HCT116 (cell line): ENCODE measurements at regions not wholly inside any gene's neighbourhood (a gene's known extent, or its start where the extent isn't known, plus 50 kb on each side); places are given as distances from the start of the nearest gene placed in this dataset.

Experiments used
- CTCF ChIP-seq, 3 experiments: fragments of 200-600 bp in 1 of 3; sonication (generic) in 1 of 3; IDR thresholded peaks in 2 of 3; conservative IDR thresholded peaks in 1 of 3; 2 replicates each; pipeline ENCODE4 v1.5.1; 2012 to 2017; ENCODE audit warnings: low read depth in 2 of 3, low read length in 2 of 3, antibody characterized with exemption in 1 of 3, borderline replicate concordance in 1 of 3, control low read depth in 1 of 3, mild to moderate bottlenecking in 1 of 3, mixed read lengths in 1 of 3, mixed run types in 1 of 3, moderate library complexity in 1 of 3; ENCODE audit not compliant: insufficient read depth in 1 of 3
- POLR2AphosphoS5 ChIP-seq: IDR thresholded peaks from 2 replicates; pipeline ENCODE4 v1.6.1; 2011; ENCODE audit warnings: mild to moderate bottlenecking, low read depth, low read length, moderate library complexity

- no peak for TF ChIP-seq CTCF (IDR thresholded peaks at IDR 0.05 in 2 of 3, conservative IDR thresholded peaks at IDR 0.05 in 1 of 3; ENCODE audit: borderline replicate concordance in 1 of 3, insufficient read depth in 1 of 3, low read depth in 2 of 3, low read length in 2 of 3)
- TF ChIP-seq POLR2AphosphoS5: no peak
Observed at GRCh38 chr2:67050622-67051021, 346.5 kb upstream of the ETAA1 start.
